Activated T-cell treated with anti-CD3 and anti-CD28 coated beads, Interleukin-2, amount 50 U/mL, for 1 hour (primary cell): ENCODE measurements at regions not wholly inside any gene's neighbourhood (a gene's known extent, or its start where the extent isn't known, plus 50 kb on each side); places are given as distances from the start of the nearest gene placed in this dataset.

Experiments used
- DNase-seq: peaks from one replicate; pipeline ENCODE4 v3.0.0-alpha.2; 2020

DNA sequence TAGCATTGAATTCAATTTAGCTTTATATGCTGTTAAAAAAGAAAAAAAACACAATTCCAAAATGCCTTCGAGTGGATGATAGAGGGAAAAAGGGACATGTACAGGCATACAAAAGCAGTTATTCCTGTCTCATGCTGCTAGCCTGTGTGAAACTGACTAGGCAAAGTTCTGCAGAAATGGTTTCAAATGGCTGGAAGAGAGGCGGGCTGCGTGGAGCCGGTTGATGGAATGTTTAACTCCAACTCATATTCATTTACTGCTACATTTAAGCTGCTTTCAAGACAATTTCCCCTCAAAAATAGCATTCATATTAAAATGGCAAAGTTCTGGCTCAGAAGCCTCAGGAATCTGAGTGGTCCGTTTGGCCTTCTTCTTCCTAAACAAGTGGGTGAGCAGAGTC lies 143.8 kb upstream of the PPARGC1A start:
- no peak for DNase-seq

DNA sequence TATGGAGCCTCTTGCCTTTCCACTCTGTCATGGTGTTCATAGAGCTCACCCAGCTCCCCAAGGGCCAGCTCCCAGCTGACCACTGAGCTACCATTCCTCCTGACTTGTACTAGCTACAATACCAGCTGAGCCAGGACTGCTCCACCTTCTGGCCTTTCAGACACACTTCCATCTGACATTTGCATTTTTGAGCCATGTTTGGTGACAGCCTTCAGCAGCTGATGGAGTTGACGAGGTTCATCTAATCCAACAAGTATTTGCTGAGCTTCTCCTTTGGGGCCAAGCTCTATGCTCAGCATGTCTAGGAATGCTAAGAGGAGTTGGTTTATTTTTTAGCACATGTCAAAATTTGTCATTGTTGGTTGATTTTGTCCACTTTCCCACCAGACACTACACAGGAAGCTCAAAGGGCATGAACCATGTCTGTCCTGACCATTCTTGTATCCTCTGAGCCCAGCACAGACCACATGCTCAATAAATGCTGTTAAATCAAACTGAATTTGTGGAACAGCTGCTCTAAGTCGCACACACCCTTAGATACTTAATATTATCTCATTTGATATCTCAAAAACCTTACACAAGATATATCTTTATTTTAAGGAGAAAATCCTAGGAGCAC lies 142.6 kb upstream of the PPARGC1A start:
- DNase-seq: no peak

DNA sequence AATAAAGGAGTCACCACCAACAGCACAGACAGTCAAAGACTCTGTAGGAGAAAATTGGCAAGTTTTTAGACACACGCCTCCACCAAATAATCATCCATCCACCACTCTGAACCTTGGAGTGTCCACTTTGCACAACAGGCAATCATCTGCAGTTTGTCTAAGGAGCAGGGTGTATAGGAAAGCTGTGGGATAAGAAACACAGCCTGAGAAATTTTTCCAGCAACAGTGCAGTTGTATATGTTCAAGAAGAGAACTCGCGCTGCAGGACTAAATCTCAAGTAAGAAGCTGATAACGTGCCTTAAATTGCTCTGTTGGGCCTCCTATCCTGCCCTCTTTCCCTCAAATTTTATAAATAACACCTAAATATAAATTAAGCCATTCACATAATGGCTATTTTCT lies 136.7 kb upstream of the PPARGC1A start:
- no peak for DNase-seq

DNA sequence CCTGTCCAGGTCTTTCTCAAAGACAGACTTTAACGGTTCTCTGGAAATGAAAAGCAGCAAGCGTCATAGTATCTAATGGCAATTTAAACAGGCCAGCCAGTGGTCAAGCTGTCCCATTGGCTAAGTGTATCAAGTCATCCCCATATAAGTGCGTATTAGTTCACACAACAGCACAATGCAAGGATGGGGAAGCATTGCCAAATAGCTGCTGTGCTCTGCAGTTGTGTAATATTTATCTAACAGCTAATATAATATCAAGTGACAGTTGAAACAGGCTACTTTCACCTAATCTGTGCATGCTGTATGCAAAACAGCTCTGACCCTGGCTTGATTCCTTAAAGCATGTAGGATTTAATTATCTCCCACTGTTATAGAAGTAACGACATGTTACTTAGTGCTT lies 134.8 kb upstream of the PPARGC1A start:
- DNase-seq: no peak

DNA sequence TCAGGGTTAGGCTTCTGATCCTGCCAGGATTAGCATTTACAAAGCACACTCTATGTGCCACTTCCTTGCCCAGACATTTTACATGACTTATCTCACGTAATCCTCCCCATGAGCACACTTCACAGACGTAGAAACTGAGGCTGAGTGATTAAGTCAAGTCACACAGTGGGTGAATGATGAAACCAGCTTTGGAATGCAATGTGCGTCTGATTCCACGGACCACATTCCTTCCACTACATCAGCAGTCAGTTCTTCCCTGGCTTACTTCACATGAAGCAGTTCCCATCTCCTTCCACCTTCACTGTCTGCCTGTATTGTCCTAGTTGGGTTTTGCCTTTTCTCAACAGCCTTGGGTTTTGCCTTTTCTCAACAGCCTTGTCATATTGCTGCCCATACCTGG lies 134.3 kb upstream of the PPARGC1A start:
- DNase-seq: no peak

DNA sequence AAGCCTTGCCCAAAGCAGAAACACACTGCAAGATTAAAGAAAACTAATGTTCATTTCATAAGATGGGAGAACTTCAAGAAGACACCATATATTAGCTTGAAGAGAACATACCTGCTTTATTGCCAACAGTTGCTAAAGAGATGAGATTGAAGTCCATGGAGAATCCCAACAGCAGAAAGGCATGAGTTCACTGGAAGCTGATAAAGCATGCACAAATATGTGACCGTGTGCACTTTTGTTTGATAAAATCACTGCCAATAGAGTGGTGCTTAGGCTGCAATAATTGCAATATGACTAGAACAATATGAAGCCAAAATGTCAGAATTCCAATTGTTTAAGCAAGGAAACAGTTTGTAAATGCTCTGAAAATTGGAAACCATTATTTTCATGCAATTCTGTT lies 125.9 kb upstream of the PPARGC1A start:
- no peak for DNase-seq

DNA sequence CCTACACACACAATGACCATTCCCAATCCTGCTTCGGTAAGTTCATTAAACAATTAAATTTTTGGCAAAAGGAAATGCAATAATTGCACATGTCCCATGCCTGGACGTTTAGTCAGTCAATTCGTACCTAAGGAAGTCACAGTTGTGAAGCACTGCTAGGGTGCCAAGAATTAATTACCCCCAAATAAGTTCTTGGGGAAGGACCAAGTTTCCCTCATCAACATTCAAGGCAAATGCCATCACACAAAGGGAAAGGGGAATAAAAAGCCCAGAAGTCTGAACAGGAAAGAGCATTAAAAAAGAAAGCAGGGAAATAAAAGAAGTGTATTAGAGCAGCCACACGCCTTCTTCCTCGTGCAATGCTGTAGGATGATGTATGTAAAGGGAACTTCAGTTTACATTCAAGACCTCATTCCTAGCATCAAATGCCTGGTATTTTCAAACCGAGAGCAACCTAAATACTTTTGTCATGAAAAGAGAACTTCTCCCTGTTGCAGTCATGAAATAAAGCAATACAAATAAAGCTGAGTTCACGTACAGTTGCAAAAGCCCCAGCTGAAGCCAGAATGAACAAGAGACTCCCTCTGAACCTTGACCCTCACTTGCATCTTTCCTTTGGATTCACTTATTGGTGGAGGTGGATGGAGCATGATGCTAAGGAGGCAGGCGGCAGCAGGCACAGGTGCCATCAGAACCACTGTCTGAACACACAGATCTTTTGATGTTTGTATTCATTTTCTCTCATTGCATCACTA lies 124.0 kb upstream of the PPARGC1A start:
- DNase-seq: no peak

DNA sequence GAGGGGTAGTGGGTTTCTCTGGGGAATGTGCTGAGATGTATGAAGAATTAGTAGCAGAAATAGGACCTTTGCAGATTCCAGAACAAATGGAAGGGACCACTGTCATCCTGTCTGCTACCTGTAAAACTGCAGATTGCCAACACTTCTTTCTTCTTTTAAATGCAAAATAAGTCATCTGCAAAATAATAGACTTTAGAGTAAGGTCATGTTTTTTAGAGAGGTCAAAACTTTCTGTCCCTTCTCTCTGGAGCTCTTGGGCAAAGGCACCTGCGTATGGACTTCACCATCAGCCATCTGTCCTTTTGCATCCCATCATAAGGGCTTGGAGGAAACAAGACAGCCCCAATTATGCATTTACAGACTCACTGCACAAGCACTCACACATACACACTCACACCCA lies 121.1 kb upstream of the PPARGC1A start:
- DNase-seq: no peak

DNA sequence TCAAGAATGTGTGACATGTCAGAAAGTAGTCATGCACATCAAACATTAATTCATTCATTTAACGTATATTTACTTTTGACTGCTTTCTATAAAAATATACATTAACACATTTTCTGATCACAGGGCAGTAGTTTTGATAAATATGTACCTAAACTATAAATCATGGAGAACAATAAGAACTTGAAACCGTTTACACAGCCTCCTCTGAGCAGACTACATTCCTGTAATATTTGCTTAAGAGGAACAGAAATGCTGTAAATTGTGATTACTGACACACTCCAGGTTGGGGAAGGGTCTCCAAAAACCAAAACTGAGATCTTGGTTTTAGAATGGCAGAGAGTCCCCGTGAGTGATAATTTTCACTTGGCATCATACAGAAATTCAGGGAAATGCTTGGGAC lies 120.7 kb upstream of the PPARGC1A start:
- DNase-seq: no peak

DNA sequence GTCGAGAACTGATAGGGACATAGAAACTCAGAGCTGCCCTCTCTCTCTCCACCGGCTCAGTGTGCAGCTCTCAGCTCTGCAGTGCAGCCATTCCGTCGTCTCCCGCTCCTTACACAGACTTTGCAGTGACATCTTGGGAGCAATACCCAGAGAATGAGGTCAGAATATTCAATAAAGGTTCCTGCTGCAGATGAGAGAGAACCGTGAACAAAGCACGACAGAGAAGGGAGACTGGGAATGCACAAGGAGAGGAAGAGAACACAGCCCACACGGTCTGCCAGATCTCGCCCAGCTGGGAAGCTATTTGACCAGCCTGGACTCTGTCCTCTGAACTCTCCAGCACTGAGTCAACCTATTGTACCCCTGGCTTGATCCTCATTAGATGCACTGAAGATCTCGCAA lies 118.0 kb upstream of the PPARGC1A start:
- no peak for DNase-seq

DNA sequence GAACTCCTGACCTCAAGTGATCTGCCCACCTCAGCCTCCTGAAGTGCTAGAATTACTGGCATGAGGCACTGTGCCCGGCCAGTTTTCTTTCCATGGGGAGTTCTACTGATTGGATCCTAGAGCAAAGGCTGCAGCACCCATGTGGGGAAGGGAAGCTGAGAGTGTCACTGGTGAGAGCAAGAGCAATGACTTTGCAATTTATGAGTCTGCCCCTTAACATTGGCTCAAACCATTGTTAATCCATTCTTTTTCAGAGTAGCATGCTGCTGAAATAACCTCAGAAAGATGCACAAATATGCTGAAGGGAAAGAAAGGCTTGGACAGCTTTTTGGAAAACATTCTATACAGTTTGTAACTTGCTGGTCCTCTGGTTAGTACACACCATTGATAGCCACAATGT lies 116.4 kb upstream of the PPARGC1A start:
- no peak for DNase-seq

DNA sequence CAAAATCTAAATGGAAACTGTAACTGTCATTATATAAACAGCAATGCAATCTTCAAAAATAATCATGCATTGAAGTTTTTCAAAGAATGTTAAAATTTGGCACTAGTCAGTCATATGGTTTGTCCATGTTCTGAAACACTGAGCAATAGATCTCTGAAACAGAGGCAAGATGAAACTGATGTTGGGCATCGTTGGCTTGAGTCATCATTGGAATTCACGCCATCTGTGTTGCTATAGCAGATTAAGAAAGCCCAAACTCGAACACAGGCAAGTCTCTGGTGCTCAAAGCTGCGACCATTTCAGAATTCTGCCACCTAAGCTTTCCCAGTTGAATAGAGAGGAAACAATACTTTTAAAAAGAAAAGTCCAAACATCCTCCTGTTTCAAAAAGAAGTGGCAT lies 114.1 kb upstream of the PPARGC1A start:
- DNase-seq: no peak

DNA sequence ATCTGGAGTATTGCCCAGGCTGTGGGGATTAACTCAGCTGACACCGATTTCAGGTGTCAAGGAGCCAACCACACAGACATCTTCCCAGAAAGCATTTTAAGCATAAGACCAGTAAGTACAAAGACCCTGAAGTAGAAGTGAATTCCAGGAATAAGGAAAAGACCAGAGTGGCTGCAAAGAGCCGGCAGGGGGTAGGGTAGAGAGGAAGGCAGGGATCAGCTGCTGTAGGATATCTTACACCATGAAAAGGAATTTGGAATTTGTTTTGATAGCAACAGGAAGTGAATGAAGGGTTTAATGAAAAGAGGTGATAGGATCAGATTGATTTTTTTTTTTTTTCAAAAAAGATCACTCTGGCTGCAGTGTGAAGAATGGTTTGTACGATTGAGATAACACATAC lies 113.6 kb upstream of the PPARGC1A start:
- no peak for DNase-seq

DNA sequence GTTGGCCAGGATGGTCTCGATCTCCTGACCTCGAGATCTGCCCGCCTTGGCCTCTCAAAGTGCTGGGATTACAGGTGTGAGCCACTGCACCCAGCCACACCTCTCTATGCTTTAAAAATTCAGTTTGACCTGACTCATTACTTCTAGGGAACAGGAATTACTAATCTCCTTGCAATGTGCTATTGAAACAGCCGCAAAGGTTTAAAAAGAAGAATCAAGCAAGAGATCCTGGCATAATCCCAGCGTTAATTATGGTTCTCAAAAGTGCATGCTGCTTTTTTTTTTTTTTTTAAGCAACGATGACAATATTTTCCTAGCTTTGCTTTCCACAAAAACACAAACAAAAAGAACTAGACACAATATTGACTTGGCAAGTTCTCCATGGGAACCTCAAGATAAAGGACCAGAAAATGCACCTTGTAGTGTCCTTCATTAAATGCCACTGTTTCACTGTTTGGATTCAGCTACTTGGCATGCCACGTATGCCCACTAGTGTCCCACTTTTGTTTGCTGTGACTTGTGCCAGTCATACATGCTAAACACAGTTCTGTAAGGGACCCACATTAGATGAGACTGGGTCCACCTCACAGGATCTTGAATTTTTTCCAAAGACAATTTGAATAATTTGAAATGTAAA lies 112.6 kb upstream of the PPARGC1A start:
- DNase-seq: no peak

DNA sequence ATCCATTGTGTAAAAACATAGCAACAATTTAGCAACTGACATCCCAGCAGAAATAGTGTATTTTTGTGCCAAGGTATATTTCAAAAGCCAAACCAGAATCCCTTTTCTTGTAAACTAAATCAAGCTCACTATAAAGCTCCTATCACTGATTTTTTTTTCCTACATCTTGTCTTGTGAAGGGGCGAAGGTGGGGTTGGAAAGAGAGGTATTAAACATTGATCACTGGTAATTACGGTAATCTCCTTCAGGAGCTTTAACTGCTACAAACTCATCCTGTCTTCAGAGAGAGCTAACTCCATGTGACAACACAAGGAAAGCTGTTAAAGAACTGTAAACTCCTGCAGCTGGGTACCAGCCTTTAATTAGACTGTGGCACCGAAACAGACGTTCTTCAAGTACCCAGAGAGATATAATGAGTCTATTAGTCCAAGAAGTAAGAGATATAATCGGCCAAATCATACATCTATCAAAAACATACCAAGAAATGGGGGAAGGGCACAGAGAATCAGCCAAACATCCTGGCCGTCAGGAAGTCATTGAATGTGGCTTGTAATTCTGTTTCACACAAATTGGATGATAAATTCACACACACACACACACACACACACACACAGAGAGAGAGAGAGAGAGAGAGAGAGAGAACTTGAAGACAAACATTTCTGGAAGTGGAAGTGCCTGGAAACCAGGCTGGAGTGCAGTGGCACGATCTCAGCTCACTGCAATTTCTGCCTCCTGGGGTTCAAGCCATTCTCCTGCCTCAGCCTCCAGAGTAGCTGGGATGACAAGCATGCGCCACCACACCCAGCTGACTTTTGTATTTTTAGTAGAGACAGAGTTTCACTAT lies 111.9 kb upstream of the PPARGC1A start:
- DNase-seq: no peak

DNA sequence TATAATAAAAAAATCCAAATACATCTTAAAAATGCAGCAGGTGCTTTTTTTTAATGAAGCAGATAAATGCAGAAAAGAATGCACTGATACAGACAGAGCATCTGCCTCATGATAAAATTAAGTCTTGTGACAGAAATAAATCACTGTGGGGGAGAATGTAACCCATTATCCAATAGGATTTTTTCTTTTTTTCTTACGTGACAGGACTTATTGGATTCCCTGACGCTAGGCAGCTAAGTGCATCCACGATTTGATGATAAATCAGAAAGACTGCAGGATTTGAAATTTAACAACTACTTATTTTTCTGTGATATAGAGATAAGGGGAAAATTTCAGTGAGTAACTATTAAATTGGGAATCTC lies 110.6 kb upstream of the PPARGC1A start:
- DNase-seq: no peak

DNA sequence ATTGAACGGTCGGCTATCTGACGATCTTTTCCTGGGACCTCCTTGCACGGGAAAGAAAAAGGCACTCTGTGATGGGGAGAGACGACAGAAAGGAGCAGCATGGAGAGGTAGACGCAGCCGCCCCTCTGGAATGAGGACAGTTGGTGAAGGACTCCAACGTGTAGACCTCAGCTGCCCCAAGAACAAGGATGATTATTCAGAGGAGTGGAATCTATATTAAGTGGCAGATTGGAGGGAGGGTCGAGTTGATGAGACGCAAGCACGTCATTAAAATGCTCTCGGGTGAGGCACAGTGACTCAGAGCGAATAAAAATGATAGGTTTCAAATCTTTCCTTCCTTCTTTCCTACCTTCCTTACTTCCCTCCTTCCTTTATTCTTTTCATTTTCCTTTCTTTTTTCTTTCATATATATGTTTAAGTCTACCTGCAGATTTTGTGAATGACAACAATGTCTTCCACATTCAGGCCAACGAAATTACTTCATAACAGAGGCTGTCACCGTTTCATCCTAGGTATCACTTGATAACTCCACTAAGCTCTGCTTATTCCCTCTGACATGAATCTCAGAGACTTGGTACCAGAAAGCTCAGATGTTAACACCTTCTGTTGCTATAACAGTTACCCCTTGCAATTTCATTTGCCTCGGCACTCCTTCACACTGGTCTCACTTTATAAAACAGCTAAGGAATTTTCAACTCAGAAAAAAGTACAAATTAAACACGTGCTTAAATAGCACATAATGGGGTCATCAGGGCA lies 110.0 kb upstream of the PPARGC1A start:
- DNase-seq: no peak

DNA sequence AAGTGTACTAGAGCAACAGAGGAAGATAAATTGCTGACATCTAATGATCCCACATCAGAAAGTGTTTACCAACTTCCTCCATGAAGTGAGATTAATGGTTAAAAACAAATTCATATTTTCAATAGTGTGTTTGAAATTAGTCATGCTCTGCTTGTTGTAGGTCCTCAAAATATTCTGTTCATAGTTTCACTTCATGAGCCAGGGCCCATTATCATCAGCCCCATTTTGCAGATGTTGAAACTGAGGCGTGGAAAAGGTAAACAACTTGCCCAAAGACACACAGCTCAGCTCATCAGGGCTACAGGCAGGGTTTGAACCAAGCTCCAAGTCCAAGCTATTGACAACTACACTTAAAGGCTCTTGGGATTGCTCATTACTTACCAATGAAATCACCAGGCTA lies 103.5 kb upstream of the PPARGC1A start:
- DNase-seq: no peak

DNA sequence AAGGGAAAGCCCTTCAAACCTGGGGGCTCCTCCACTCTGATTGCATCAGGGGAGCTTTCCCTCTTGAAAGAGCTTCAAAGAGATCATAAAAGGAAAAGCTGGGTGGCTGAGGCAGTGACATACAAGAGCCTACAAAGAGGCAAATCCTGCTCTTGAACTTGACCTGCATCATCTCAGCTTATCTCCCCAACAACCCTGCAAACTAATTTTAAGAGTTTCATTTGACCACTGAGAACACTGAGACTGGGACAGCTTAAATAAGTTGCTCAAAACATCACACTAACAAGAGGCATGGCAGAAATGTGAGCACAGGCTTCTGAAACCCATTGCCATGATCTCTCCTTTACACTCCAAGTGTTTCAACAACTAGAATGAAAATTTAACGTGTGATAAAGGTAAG lies 101.6 kb upstream of the PPARGC1A start:
- no peak for DNase-seq

DNA sequence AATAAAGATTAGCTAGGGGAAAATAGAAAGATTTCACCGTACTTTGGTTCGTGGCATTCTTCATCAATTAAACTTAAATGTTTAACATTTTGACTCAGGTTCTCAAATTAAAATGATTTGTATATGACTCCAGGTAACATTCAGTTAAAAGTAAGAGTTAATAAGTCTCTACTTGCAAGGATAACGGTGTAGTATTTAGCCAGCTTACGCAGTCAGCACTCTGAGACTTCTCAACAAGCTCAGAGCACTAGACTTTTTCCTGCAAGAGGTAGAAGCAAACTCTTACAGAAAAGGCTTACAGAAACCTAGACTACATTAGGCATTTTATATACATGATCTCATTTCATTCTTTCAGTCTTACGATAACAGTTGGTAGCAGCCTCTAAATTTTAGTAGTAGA lies 96.4 kb upstream of the PPARGC1A start:
- DNase-seq: no peak

DNA sequence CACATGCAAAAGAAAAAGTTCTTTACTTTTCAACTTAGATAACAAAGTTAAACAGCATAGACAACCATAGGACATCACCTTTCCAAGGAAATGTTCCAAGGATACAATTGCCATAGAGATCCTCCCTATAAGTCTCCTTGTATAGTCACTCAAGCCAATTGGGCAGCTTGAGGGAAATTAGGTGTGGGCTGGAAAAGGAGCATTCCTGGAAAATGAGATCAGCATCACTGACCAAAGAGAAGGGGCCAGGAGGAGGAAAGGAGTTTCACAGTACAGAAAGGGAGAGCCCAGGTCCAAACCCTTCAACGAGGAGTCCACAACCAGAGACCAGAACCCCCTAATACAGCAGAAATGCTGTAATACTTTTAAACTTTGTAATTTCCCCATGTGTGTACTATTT lies 91.5 kb upstream of the PPARGC1A start:
- no peak for DNase-seq

DNA sequence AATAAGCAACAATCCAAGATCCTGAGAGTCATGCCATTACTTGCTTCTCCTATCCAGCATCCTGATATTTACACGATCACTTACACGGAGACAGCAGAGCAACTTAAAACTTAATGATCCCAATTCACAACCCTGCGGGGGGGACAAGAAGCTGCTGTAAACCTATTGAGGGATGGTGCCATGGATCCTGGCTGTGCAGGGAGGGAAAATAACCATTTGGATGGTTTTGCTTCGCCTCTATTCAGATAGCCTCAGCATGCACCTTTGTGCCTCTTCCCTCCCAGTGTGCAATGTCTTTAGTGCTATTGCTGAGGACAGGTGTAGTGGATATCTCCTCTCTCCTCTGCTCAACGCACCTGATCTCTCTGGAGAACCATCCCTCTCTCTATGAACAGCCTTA lies 89.7 kb upstream of the PPARGC1A start:
- DNase-seq: no peak

DNA sequence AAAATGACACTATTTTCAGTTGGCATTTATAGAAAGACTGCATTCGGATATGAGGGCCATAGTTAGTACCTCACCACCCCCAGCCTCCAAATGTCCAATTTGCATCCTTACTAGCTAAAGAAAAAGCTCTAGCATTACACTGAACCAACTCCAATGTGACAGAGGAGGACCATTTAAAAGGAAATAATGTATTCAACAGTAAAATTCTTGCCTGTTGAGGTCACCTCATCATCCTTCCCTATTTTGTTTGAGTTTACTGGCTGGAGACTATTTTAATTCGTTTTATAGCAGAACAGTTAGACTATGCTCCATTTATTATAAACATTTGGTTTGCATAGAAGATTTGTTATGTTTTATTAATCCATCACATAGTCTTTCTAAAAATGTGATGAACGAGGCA lies 88.2 kb upstream of the PPARGC1A start:
- no peak for DNase-seq
